Hippocampal formation (tissue), 2 donors: ENCODE measurements at regions not wholly inside any gene's neighbourhood (a gene's known extent, or its start where the extent isn't known, plus 50 kb on each side); places are given as distances from the start of the nearest gene placed in this dataset.

Experiments used
- DNase-seq, 2 donors: peaks; one replicate each; lab custom pipeline; 2025; lab: John Stamatoyannopoulos, UW

DNA sequence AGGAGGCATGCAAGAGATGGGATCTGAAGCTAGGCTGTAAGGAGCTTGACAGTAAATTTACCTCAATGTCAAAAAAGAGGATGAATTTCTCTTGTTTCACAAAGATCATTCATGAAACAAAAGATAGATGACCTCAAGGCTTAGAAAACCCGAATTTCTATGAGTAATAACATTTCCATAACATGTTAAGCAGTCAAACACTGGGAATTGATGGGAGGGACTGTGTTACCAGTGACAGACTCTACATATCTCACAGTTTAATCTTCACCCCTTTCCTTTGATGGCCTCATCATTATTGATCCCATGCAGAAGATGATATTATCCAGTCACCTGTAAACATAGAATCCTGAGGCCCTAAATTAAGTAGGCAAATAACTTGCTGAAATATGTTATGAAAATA, 53.5 kb upstream of the VGLL3 start:
- DNase-seq: no peak

GRCh38 chr3:87041191-87041590, 50.2 kb upstream of the VGLL3 start:
- DNase-seq: no peak
